ENCODE measurements at regions not wholly inside any gene's neighbourhood (a gene's known extent, or its start where the extent isn't known, plus 50 kb on each side); places are given as distances from the start of the nearest gene placed in this dataset.

- TF ChIP-seq CTCF (IDR thresholded peaks at IDR 0.05; ENCODE audit: unreplicated experiment): no peak
Observed at GRCh38 chr12:41979574-41979973, 165.1 kb downstream of the GXYLT1 start.

GRCh38 chr12:41972598-41972997 lies 172.1 kb downstream of the GXYLT1 start:
- no peak for TF ChIP-seq CTCF (IDR thresholded peaks at IDR 0.05; ENCODE audit: unreplicated experiment)
- DNase-seq (ENCODE audit: low spot score): no peak
- no peaks in the 10 kb centered on the region for H3K27me3 Mint-ChIP-seq (ENCODE audit: unreplicated experiment)
- H3K4me1 Mint-ChIP-seq (ENCODE audit: unreplicated experiment): peaks cover 4% of the 10 kb centered on the region
- H3K9me3 Mint-ChIP-seq (ENCODE audit: unreplicated experiment): no peaks in the 10 kb centered on the region
- H3K4me3 Mint-ChIP-seq (ENCODE audit: unreplicated experiment): no peak overlapping the region
- no peak overlapping the region for H3K27ac Mint-ChIP-seq (ENCODE audit: unreplicated experiment)
- H3K36me3 Mint-ChIP-seq (ENCODE audit: low read depth, unreplicated experiment): no peaks in the 10 kb centered on the region

More at GRCh38 chr12:41979574-41979973, 165.1 kb downstream of the GXYLT1 start:
- Mint-ChIP-seq H3K9me3 (ENCODE audit: unreplicated experiment) (peaks cover 10% of the 10 kb centered on the region), H3K4me1 (ENCODE audit: unreplicated experiment) (peaks cover 25% of the 10 kb centered on the region), H3K27ac (ENCODE audit: unreplicated experiment) (no peak overlapping the region), H3K27me3 (ENCODE audit: unreplicated experiment) (no peaks in the 10 kb centered on the region), H3K36me3 (ENCODE audit: low read depth, unreplicated experiment) (peaks cover 6% of the 10 kb centered on the region), H3K4me3 (ENCODE audit: unreplicated experiment) (no peak overlapping the region)
- DNase-seq (ENCODE audit: low spot score): no peak

- no peak overlapping the region for H3K27ac Mint-ChIP-seq (ENCODE audit: unreplicated experiment)
- TF ChIP-seq CTCF (IDR thresholded peaks at IDR 0.05; ENCODE audit: unreplicated experiment): no peak
- H3K4me1 Mint-ChIP-seq (ENCODE audit: unreplicated experiment): peaks cover 4% of the 10 kb centered on the region
- no peak for DNase-seq (ENCODE audit: low spot score)
- H3K27me3 Mint-ChIP-seq (ENCODE audit: unreplicated experiment): no peaks in the 10 kb centered on the region
- H3K36me3 Mint-ChIP-seq (ENCODE audit: low read depth, unreplicated experiment): no peaks in the 10 kb centered on the region
- H3K4me3 Mint-ChIP-seq (ENCODE audit: unreplicated experiment): no peak overlapping the region
- H3K9me3 Mint-ChIP-seq (ENCODE audit: unreplicated experiment): no peaks in the 10 kb centered on the region
Observed at GRCh38 chr12:41972196-41972595, 172.5 kb downstream of the GXYLT1 start.

GRCh38 chr12:41970744-41971143 lies 173.9 kb downstream of the GXYLT1 start:
- Mint-ChIP-seq H3K36me3 (ENCODE audit: low read depth, unreplicated experiment) (no peaks in the 10 kb centered on the region), H3K4me3 (ENCODE audit: unreplicated experiment) (no peak overlapping the region), H3K27me3 (ENCODE audit: unreplicated experiment) (no peaks in the 10 kb centered on the region), H3K9me3 (ENCODE audit: unreplicated experiment) (no peaks in the 10 kb centered on the region), H3K4me1 (ENCODE audit: unreplicated experiment) (peaks cover 4% of the 10 kb centered on the region), H3K27ac (ENCODE audit: unreplicated experiment) (no peak overlapping the region)
- no peak for DNase-seq (ENCODE audit: low spot score)
- no peak for TF ChIP-seq CTCF (IDR thresholded peaks at IDR 0.05; ENCODE audit: unreplicated experiment)

- no peaks in the 10 kb centered on the region for H3K9me3 Mint-ChIP-seq (ENCODE audit: unreplicated experiment)
- no peak overlapping the region for H3K4me3 Mint-ChIP-seq (ENCODE audit: unreplicated experiment)
- no peak for TF ChIP-seq CTCF (IDR thresholded peaks at IDR 0.05; ENCODE audit: unreplicated experiment)
- H3K36me3 Mint-ChIP-seq (ENCODE audit: low read depth, unreplicated experiment): no peaks in the 10 kb centered on the region
- H3K4me1 Mint-ChIP-seq (ENCODE audit: unreplicated experiment): peaks cover 4% of the 10 kb centered on the region
- DNase-seq (ENCODE audit: low spot score): no peak
- H3K27me3 Mint-ChIP-seq (ENCODE audit: unreplicated experiment): no peaks in the 10 kb centered on the region
- H3K27ac Mint-ChIP-seq (ENCODE audit: unreplicated experiment): no peak overlapping the region
Observed at GRCh38 chr12:41968599-41968998, 176.1 kb downstream of the GXYLT1 start.
